ENCODE measurements at regions not wholly inside any gene's neighbourhood (a gene's known extent, or its start where the extent isn't known, plus 50 kb on each side); places are given as distances from the start of the nearest gene placed in this dataset.

GRCh38 chr21:32070676-32071330, 198.0 kb downstream of the HUNK start:
- no peak for DNase-seq (ENCODE audit: low read depth)
- TF ChIP-seq CTCF (conservative IDR thresholded peaks at IDR 0.05; ENCODE audit: low read depth, low read length): no peak
- no peak overlapping the region for H3K4me3 ChIP-seq (ENCODE audit: low read depth, low read length)

- H3K4me3 ChIP-seq (ENCODE audit: low read depth, low read length): no peak overlapping the region
- TF ChIP-seq CTCF (conservative IDR thresholded peaks at IDR 0.05; ENCODE audit: low read depth, low read length): no peak
- no peak for DNase-seq (ENCODE audit: low read depth)
These were observed 197.3 kb downstream of the HUNK start for GRCh38 chr21:32070126-32070525.

- DNase-seq (ENCODE audit: low read depth): no peak
- TF ChIP-seq CTCF (conservative IDR thresholded peaks at IDR 0.05; ENCODE audit: low read depth, low read length): no peak
- no peak overlapping the region for H3K4me3 ChIP-seq (ENCODE audit: low read depth, low read length)
These were observed 192.8 kb downstream of the HUNK start for GRCh38 chr21:32065654-32066053.

- DNase-seq (ENCODE audit: low read depth): no peak
- TF ChIP-seq CTCF (conservative IDR thresholded peaks at IDR 0.05; ENCODE audit: low read depth, low read length): no peak
- H3K4me3 ChIP-seq (ENCODE audit: low read depth, low read length): no peak overlapping the region
These were observed 191.6 kb downstream of the HUNK start for GRCh38 chr21:32064281-32064910.

GRCh38 chr21:32062591-32063227, 189.9 kb downstream of the HUNK start:
- H3K4me3 ChIP-seq (ENCODE audit: low read depth, low read length): no peak overlapping the region
- no peak for DNase-seq (ENCODE audit: low read depth)
- TF ChIP-seq CTCF (conservative IDR thresholded peaks at IDR 0.05; ENCODE audit: low read depth, low read length): no peak

- no peak overlapping the region for H3K4me3 ChIP-seq (ENCODE audit: low read depth, low read length)
- no peak for DNase-seq (ENCODE audit: low read depth)
- TF ChIP-seq CTCF (conservative IDR thresholded peaks at IDR 0.05; ENCODE audit: low read depth, low read length): no peak
These were observed 188.9 kb downstream of the HUNK start for GRCh38 chr21:32061729-32062128.

Measured in epithelial cell of proximal tubule (primary cell).